NCI-H1417 treated with DMSO at 0.1 percent for 48 hours (cell line): ENCODE measurements at regions not wholly inside any gene's neighbourhood (a gene's known extent, or its start where the extent isn't known, plus 50 kb on each side); places are given as distances from the start of the nearest gene placed in this dataset.
"Not testable (repeated sequence)": the region's sequence is repeated elsewhere in the genome, so short reads cannot be mapped to it uniquely, and the experiment has no call there.

Experiments used
- DNase-seq: peaks from one replicate; lab custom pipeline; 2025; lab: John Stamatoyannopoulos, UW

- no peak for DNase-seq
Observed at GRCh38 chrX:54615109-54615508, 85.1 kb downstream of the GNL3L start.

GRCh38 chrX:54633641-54634040, 103.6 kb downstream of the GNL3L start:
- no peak for DNase-seq

GRCh38 chrX:54639018-54639345, 109.0 kb downstream of the GNL3L start:
- no peak for DNase-seq

GRCh38 chrX:54639346-54640102, 109.5 kb downstream of the GNL3L start:
- peak; percentile 70 for DNase-seq

- no peak for DNase-seq
Observed at GRCh38 chrX:54640103-54640690, 110.2 kb downstream of the GNL3L start.

- DNase-seq = no peak
Observed at GRCh38 chrX:54640736-54641135, 110.7 kb downstream of the GNL3L start.

GRCh38 chrX:54641530-54641929, 111.5 kb downstream of the GNL3L start:
- no peak for DNase-seq

- not testable (repeated sequence) for DNase-seq
Observed at GRCh38 chrX:54647607-54648006, 117.6 kb downstream of the GNL3L start.

GRCh38 chrX:54659547-54659946, 129.5 kb downstream of the GNL3L start:
- no peak for DNase-seq

GRCh38 chrX:54675762-54676161, 122.3 kb downstream of the ITIH6 start:
- no peak for DNase-seq

- no peak for DNase-seq
Observed at GRCh38 chrX:54695231-54695630, 102.8 kb downstream of the ITIH6 start.

GRCh38 chrX:54695816-54696487, 102.1 kb downstream of the ITIH6 start:
- DNase-seq = no peak
